ENCODE measurements at regions not wholly inside any gene's neighbourhood (a gene's known extent, or its start where the extent isn't known, plus 50 kb on each side); places are given as distances from the start of the nearest gene placed in this dataset.

- peak; percentile 17 for DNase-seq
Measured at GRCh38 chr17:27701963-27702362, 71.0 kb downstream of the LGALS9 start.
